GM13977 (cell line): ENCODE measurements at regions not wholly inside any gene's neighbourhood (a gene's known extent, or its start where the extent isn't known, plus 50 kb on each side); places are given as distances from the start of the nearest gene placed in this dataset.

Experiments used
- DNase-seq: peaks from one replicate; pipeline ENCODE4 v3.0.0; 2012; ENCODE audit warnings: low spot score
- in situ Hi-C: fragments of 300-500 bp; cut with MboI; formaldehyde crosslinking; loops from one replicate; pipeline ENCODE4 v1.12.0; 2022; ENCODE audit warnings: low sequenced_read_pairs, low pct_unique_long_range_greater_than_20kb, mixed read lengths, inconsistent platforms; ENCODE audit not compliant: unreplicated experiment
- TF ChIP-seq, protein P1 (sequence below): IDR thresholded peaks from 2 replicates; pipeline ENCODE4 v1.5.1; 2012; ENCODE audit warnings: mild to moderate bottlenecking, control low read depth; ENCODE audit not compliant: insufficient read depth; ENCODE audit errors: extremely low read depth, missing control alignments

DNA sequence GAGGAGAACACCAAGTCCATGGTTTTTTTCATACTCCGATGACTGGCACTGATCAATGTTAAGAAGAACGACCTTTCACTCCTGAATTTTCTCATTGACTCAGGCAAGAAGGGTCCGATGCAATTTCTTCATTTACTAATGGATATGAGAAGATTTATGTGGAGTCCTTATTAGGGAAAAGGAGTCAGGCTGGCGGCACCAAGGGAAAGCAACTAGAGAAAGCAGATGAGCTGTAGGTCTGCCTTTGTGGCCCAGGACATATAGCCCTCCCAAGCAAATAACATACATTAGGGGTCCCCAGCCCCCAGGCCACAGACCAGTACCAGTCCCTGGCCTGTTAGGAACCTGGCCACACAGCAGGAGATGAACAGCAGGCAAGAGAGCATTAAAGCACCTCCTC is 206.8 kb downstream of the KBTBD8 start:
- TF ChIP-seq, protein P1, sequence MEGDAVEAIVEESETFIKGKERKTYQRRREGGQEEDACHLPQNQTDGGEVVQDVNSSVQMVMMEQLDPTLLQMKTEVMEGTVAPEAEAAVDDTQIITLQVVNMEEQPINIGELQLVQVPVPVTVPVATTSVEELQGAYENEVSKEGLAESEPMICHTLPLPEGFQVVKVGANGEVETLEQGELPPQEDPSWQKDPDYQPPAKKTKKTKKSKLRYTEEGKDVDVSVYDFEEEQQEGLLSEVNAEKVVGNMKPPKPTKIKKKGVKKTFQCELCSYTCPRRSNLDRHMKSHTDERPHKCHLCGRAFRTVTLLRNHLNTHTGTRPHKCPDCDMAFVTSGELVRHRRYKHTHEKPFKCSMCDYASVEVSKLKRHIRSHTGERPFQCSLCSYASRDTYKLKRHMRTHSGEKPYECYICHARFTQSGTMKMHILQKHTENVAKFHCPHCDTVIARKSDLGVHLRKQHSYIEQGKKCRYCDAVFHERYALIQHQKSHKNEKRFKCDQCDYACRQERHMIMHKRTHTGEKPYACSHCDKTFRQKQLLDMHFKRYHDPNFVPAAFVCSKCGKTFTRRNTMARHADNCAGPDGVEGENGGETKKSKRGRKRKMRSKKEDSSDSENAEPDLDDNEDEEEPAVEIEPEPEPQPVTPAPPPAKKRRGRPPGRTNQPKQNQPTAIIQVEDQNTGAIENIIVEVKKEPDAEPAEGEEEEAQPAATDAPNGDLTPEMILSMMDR = no peak
- no peak for DNase-seq
- in situ Hi-C loops = no loop called here

- in situ Hi-C loops = no loop called here
- no peak for DNase-seq
- TF ChIP-seq, protein P1 = no peak
Measured at GRCh38 chr3:67215690-67216089, 217.6 kb downstream of the KBTBD8 start.

DNA sequence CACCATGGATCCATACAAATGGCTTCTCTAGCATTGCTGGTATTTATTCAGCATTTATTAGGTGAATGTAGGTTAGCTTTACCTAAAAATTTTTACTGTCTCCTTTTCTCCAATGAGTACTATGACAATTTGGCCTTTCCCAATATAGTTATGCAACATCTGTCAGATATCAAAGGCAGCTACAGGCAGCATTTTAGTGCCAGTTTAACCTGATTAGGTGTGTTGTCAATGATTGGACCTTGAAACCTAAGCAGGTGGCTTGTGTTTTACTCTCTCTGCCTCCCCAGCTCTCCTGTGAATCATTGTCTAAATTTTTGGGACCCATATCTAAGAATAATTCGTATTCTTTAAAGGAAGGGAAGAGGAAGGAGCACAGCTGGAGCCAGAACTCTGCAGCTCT is 228.9 kb downstream of the KBTBD8 start:
- TF ChIP-seq, protein P1 = no peak
- in situ Hi-C loops = no loop called here

GRCh38 chr3:67228136-67228535 is 230.0 kb downstream of the KBTBD8 start:
- DNase-seq = no peak
- in situ Hi-C loops = no loop called here
- TF ChIP-seq, protein P1 = no peak

More for the DNA sequence above, 228.9 kb downstream of the KBTBD8 start:
- no peak for DNase-seq

GRCh38 chr3:67232642-67233041 is 234.5 kb downstream of the KBTBD8 start:
- in situ Hi-C loops = no loop called here

DNA sequence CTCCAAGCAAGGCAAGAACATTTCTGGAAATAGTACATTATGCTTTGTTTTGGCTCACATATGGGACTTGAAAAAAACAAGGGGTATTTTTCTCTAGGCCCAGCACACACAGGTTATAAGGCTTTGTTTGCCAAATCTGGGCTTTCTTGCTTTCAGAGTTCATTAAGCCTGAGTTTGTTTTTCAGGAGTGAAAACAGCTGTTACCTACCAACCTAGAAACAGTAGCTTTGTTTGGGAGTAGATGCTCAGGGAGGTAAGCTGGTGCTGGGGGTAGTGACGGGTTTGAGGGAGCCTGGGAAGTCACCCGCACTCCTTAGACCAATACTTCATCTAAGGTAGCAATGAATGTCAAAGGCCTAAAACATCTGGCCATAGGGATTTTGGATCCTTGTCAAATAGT is 241.2 kb downstream of the KBTBD8 start:
- TF ChIP-seq, protein P1 = no peak

More at GRCh38 chr3:67232642-67233041, 234.5 kb downstream of the KBTBD8 start:
- DNase-seq = no peak
- TF ChIP-seq, protein P1 = no peak

DNA sequence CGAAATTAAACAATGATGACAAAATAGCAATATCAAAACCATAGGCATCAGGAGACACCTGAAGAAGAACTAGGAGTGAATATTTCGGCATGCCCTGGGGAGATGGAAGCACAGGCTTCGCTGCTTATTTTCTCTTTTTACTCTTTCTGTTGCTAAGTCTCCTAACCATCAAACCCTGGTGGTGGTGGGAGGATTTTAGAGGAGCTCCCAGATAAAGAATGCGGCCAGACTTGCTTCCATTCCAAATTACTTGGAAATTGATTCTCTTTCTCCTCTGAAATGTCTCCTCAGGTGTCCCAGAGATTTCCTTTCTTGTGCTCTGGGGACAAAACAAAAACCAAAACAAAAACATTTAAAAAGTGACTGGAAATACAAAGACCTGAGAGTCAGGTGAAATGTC is 243.0 kb downstream of the KBTBD8 start:
- no peak for DNase-seq
- in situ Hi-C loops = no loop called here
- TF ChIP-seq, protein P1 = no peak

More for the DNA sequence above, 241.2 kb downstream of the KBTBD8 start:
- in situ Hi-C loops = no loop called here
- no peak for DNase-seq
